Fibroblast of skin of abdomen (primary cell): ENCODE measurements at regions not wholly inside any gene's neighbourhood (a gene's known extent, or its start where the extent isn't known, plus 50 kb on each side); places are given as distances from the start of the nearest gene placed in this dataset.
A peak's percentile ranks its signal among the peaks of the same experiment; 100 is the strongest.

Source experiments
- DNase-seq: peaks from one replicate; pipeline ENCODE4 v3.0.0-alpha.2; 2013

GRCh38 chr9:1202512-1203280 is 152.5 kb downstream of the DMRT2 start:
- DNase-seq: peak; percentile 28

DNA sequence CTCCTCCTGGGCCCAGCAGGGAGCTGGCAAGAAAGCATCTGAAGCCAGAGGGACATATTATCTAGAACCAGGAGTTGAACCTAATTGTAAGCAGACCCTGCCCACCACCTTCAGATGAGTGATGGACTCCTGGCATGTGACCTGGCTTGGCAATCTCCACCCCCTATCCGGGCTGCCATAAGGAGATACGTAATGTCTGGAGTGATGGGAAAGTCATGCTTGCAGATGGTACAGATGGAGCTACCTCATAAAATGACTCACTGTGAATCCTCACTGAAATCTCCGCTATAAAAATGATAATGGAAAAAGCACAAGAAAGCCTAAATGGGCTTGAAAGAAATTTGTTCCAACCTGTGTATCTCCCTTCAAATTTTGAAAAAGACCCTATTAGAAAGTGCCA is 157.5 kb downstream of the DMRT2 start:
- peak; percentile 90 for DNase-seq

- peak; percentile 84 for DNase-seq
Measured at GRCh38 chr9:1208157-1208556, 158.0 kb downstream of the DMRT2 start.

GRCh38 chr9:1210954-1211353 is 160.8 kb downstream of the DMRT2 start:
- DNase-seq: no peak

GRCh38 chr9:1216532-1216931 is 166.4 kb downstream of the DMRT2 start:
- peak; percentile 80 for DNase-seq

DNA sequence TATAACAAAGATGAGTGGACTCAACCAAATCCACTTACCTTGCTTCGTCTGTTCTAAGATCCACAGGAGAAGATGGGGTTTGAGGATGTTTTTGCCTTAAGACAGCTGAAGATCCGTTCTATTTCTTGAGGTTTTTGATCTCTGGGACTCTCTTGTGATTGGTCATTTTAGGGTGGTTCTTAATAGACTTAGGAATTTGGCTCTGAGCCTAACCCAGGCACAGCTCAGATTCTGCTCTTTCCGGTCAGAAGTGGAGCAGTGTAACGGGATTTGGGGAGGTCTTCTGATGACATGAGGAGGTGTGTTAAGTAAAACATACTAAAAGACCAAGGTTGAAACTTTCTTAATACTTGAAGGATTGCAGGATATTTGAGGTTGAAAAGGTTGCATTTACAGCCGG is 166.9 kb downstream of the DMRT2 start:
- peak; percentile 41 for DNase-seq

- peak; percentile 11 for DNase-seq
Measured at GRCh38 chr9:1219284-1219683, 169.1 kb downstream of the DMRT2 start.

DNA sequence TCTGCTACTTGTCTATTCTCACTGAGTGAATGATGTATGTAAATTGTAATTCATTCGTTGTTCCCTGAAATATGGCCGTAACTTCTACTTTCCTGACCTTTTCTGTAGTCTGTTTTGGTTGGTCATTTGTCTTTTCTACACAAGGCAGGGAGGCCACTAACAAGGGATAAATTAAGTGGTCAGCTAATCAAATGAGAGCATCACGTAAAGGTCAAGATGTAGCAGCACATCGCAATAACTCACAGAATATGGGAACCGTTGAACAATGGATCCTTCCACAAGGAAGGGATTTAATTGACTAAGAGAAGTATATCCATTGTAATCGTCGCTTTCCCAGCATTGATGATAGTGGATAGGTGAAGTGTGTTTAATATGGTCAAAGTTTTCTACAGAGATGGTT is 171.1 kb downstream of the DMRT2 start:
- DNase-seq: no peak

- peak; percentile 71 for DNase-seq
Measured at GRCh38 chr9:1222511-1222910, 172.4 kb downstream of the DMRT2 start.

GRCh38 chr9:1231998-1232919 is 182.1 kb downstream of the DMRT2 start:
- DNase-seq: peak; percentile 78

DNA sequence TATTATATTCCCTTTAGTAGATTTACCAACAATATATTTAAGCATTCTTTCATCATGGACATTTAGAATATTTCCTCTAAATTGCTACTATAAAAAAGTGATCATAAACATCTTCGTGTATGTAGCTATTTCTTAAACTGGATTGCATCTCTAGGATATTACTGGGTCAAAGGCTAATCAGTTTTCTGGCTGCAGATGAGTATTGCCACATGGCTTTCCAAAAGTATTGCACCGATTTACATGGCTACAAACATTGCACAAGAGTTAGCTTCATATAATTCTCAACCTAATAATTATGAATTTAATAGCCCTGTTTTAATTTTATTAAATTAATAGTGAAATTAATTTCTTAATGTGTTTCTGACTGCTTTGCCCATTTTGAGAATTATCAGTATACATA is 183.4 kb downstream of the DMRT2 start:
- no peak for DNase-seq

DNA sequence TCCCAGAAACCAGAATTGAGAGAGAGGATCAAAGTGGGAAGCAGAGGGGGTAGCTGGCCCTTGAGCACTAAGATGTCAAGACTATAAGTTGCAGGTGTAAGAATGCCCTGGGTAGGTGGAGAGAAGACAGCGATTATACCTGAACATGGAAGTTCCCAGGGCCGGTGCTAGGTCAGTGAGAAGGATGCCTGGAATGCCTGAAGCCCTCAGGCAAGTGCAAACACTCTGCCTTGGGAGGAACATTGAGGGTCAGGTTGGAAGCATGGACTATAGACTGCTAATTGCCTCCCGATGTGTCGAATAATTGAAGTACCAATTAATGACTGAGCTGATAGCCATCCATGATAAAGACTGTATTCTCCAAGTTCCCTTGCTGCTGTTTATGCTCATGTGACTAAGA is 185.5 kb downstream of the DMRT2 start:
- DNase-seq: no peak

DNA sequence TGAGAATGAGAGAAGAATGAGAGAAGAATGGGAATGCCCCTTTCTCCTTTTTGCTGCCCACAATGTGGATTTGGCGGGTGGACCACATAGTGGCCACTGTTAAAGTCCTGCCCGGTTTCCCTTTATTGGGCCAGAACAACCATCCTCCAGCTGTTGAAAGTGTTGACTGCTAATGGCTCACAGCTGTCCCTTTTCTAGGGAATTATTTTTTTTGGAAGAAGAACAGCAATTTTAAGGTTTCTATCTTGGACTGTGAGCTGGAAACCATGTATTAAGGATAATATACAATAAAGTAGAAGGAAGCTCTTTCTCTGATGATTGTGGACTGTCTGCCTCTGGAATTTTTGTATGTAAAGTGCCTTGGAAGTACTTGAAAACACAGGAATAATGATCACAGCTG is 185.9 kb downstream of the DMRT2 start:
- no peak for DNase-seq

- DNase-seq: no peak
Measured at GRCh38 chr9:1238407-1238806, 188.2 kb downstream of the DMRT2 start.

- DNase-seq: no peak
Measured at GRCh38 chr9:1248743-1249142, 198.6 kb downstream of the DMRT2 start.

- no peak for DNase-seq
Measured at GRCh38 chr9:1253064-1253979, 203.2 kb downstream of the DMRT2 start.

GRCh38 chr9:1254071-1254470 is 203.9 kb downstream of the DMRT2 start:
- no peak for DNase-seq

- DNase-seq: no peak
Measured at GRCh38 chr9:1256178-1256577, 206.0 kb downstream of the DMRT2 start.

DNA sequence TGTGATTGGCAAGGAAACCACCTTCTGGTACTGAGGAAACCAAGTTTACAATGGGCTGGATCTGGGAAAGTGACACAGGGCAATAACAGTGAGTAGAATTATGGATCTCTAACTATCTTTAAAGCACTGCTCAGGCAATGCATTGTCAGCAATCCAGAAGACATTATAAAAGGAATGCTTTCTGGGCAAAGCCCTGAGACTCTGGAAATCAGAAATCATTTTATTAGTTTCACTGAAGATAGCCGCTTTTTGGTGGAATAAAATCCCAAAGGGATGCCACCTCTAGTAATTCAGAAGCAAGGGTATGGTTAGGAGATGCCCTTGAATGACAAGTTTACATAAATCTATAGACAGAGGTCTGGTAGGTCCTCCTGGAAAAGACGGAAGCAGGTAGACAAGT is 211.1 kb downstream of the DMRT2 start:
- no peak for DNase-seq

GRCh38 chr9:1261879-1262766 is 212.0 kb downstream of the DMRT2 start:
- no peak for DNase-seq

GRCh38 chr9:1267141-1267570 is 217.0 kb downstream of the DMRT2 start:
- DNase-seq: no peak

DNA sequence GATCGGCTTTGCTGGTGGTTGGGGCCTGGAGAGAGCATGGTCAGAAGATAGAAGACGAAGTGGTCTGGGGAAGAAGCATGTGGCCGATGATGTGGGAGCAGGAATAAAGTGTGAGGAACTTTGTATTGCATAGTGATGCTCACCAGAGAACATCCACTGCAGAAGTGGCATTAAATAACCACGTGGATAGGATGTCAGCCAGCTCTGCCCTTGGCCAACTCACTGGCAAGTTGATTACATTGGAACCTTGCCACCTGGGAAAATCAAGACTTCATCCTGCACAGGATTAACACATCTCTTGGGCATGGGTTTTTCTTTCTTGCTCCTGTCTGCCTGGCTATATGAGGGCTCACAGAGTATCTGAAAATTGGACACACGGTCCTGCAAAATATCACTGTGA is 217.4 kb downstream of the DMRT2 start:
- no peak for DNase-seq
